AG09309 (cell line): ENCODE measurements at regions not wholly inside any gene's neighbourhood (a gene's known extent, or its start where the extent isn't known, plus 50 kb on each side); places are given as distances from the start of the nearest gene placed in this dataset.
"Not testable (repeated sequence)": the region's sequence is repeated elsewhere in the genome, so short reads cannot be mapped to it uniquely, and the experiment has no call there.

ENCODE experiments used
- DNase-seq: peaks from one replicate; pipeline ENCODE4 v3.0.0-alpha.2; 2010; ENCODE audit warnings: low read depth
- H3K4me3 ChIP-seq: 2 replicates; pipeline ENCODE4 v1.5.1; 2011; ENCODE audit warnings: mild to moderate bottlenecking, low read depth, low read length, moderate library complexity; ENCODE audit not compliant: control insufficient read depth
- TF ChIP-seq, protein P1 (sequence below): IDR thresholded peaks from 2 replicates; pipeline ENCODE4 v1.5.1; 2011; ENCODE audit warnings: mild to moderate bottlenecking, low read depth, low read length, inconsistent platforms; ENCODE audit not compliant: insufficient read depth, control insufficient read depth; ENCODE audit errors: missing control alignments

DNA sequence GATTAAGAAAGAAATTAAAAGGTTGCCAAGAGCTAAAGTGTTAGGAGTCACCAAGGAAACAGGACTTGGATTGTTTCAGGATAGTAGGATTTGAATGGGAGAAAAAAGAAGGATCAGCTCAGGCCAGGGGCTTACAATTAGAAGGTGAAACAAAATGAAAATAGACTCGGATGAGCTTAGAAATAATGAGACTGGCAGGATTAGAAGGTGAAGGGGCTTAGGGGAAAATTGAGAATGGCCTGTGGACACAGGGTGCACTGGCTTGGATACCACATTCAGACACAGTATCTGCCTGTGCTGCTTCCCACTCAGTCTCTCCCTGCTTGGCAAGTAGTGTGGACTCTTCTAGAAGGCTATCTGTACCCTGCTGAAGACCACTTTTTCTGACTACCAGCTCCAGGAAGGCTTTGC is 206.1 kb upstream of the ATP10A start:
- TF ChIP-seq, protein P1, sequence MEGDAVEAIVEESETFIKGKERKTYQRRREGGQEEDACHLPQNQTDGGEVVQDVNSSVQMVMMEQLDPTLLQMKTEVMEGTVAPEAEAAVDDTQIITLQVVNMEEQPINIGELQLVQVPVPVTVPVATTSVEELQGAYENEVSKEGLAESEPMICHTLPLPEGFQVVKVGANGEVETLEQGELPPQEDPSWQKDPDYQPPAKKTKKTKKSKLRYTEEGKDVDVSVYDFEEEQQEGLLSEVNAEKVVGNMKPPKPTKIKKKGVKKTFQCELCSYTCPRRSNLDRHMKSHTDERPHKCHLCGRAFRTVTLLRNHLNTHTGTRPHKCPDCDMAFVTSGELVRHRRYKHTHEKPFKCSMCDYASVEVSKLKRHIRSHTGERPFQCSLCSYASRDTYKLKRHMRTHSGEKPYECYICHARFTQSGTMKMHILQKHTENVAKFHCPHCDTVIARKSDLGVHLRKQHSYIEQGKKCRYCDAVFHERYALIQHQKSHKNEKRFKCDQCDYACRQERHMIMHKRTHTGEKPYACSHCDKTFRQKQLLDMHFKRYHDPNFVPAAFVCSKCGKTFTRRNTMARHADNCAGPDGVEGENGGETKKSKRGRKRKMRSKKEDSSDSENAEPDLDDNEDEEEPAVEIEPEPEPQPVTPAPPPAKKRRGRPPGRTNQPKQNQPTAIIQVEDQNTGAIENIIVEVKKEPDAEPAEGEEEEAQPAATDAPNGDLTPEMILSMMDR: no peak
- H3K4me3 ChIP-seq: no peak overlapping the region
- DNase-seq: no peak

DNA sequence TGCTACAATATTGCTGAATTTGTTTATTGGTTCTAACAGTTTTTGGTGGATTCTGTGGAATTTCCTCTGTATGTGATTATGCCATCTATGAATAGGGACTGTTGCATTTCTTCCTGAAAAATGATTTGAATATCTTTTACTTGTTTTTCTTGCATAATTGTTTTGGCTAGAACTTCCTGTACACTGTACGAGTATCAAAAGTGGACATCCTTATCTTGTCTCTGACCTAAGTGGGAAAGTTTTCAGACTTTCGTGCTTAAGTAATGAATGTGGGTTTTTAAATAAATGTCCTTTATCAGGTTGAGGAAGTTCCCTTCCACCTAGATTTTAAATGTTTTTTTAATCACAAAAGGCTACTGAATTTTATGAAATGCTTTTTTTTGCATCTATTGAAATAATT is 203.8 kb upstream of the ATP10A start:
- no peak overlapping the region for H3K4me3 ChIP-seq
- TF ChIP-seq, protein P1: no peak
- no peak for DNase-seq

DNA sequence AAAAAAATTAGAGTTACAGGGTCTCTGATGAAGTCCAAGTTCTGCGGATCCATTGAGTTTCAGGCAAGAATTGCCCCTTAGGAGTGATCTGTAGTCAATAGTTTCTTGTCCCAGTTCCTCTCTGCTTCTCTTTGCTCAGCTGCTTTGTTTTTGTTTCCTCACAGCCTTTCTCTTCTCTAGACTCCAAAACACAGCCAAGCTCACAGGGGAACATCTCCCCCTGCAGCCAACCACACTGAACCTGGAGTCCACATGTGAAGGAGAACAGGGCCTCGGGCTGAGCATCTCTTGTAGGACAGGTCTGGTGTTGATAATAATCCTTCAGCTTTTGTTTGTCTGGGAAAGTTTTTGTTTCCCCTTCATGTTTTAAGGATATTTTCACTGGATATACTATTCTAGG is 202.6 kb upstream of the ATP10A start:
- no peak for DNase-seq
- TF ChIP-seq, protein P1: no peak
- no peak overlapping the region for H3K4me3 ChIP-seq

DNA sequence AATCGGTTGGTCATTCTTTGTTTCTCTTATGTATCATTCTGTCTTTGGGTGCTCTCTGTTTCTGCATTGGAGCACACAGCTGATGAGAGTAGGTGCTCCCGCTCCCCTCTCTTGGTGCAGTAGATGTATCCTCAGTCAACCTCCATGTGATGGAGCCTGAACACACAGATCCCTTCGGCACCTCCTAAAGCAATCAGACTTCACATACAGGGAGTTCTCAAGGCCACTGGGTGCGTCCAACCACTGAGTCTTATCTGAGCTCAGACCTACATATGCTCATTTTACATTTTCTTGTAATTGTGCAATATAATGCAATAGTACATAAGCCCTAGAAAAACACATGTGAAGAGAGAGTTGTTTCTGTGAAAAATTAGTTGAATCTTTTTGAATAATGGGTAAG is 198.1 kb upstream of the ATP10A start:
- DNase-seq: no peak
- TF ChIP-seq, protein P1: no peak
- H3K4me3 ChIP-seq: no peak overlapping the region

DNA sequence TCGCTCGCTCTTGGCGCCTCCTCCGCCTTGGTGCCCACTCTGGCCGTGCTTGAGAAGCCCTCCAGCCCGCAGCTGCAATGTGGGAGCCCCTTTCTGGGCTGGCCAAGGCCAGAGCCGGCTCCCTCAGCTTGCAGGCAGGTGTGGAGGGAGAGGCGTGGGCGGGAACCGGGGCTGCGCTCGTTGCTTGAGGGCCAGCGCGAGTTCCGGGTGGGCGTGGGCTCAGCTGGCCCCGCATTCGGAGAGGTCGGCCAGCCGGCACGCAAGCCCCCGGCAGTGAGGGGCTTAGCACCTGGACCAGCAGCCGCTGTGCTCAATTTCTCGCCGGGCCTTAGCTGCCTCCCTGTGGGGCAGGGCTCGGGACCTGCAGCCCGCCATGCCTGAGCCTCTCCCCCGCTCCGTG is 193.6 kb upstream of the ATP10A start:
- not testable (repeated sequence) for H3K4me3 ChIP-seq, DNase-seq

DNA sequence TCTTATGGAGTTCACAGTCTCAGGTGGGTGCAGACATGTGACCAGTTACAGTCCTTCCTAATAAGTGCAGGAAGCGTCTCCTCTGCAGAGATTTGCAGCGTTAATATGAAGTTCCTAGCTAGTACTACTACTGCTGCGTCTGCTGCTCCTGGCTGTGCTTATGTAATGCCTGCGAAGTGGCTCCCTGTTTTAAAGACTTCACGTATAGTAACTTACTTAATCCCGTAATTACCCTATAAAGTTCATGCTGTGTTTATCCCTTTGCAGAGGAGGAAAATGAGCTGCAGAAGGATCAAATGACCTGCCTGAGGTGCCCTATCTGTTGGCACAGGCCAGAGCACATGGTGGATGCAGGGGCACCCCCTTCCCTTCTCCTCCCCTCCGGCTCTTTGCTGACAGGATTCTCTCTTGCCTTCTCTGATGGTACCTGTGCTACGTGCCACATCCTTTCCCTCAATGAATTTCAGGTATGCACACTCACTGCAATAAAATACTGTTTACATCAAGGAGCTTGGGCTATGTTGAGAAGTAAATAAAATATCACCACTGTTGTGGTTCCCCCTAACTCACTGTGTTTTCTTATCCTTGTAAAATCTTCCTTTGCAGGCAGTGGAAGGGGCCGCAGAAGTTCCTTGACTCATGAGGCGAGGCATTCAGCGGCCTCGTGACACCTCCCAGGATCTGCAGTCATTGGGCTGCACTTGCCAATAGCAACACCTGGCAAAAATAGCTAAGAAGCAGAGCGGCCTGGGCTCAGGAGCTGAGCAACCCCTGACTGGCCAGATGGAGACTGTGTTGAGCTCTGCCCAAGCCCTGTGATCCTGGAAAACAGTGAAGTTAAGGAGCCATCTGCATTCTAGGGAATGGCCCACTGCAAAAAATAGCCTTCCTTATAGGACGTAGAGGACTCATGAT is 188.9 kb upstream of the ATP10A start:
- DNase-seq: no peak
- no peak overlapping the region for H3K4me3 ChIP-seq
- TF ChIP-seq, protein P1: no peak

DNA sequence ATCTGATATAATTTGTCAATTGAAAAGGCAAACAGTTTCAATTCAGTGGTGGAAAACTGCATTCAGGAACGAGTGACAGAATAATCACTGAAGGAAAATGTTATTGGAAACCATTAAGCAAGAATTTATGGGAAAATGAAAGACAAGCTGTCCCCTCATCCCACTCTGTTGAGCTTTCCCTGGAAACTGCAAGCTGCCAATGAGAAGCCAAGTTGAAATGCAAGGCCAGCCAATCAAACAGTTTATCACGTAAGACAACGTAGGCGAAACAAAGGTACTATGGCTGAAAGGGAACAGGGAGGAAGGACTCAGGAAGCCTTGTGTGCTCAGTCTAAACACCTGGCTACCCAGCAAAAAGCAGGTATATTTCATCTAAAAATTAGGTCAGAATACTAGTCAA is 187.9 kb upstream of the ATP10A start:
- DNase-seq: no peak
- TF ChIP-seq, protein P1: no peak
- H3K4me3 ChIP-seq: no peak overlapping the region
